ENCODE measurements at regions not wholly inside any gene's neighbourhood (a gene's known extent, or its start where the extent isn't known, plus 50 kb on each side); places are given as distances from the start of the nearest gene placed in this dataset.

DNA sequence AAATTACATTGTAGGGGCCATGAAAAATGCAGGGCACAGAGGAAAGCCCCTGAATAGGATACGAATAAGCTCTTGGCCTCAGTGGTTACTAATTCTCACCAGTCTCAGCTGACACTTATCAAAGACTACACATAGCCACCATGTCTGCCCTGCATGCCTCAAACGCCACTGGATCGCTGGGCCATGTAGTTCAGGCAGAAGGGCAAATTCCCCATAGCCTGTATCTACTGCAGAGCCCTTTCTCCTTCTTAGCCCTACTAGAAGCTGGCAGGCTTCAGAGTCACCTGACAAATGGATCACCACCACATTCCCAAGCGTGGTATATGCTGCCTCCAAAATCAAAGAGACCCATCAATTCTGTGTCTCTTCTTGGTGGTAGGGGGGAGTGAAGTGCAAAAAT, 177.4 kb downstream of the MINAR1 start:
- TF ChIP-seq, protein P1, sequence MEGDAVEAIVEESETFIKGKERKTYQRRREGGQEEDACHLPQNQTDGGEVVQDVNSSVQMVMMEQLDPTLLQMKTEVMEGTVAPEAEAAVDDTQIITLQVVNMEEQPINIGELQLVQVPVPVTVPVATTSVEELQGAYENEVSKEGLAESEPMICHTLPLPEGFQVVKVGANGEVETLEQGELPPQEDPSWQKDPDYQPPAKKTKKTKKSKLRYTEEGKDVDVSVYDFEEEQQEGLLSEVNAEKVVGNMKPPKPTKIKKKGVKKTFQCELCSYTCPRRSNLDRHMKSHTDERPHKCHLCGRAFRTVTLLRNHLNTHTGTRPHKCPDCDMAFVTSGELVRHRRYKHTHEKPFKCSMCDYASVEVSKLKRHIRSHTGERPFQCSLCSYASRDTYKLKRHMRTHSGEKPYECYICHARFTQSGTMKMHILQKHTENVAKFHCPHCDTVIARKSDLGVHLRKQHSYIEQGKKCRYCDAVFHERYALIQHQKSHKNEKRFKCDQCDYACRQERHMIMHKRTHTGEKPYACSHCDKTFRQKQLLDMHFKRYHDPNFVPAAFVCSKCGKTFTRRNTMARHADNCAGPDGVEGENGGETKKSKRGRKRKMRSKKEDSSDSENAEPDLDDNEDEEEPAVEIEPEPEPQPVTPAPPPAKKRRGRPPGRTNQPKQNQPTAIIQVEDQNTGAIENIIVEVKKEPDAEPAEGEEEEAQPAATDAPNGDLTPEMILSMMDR (IDR thresholded peaks at IDR 0.05 in 8 of 11, conservative IDR thresholded peaks at IDR 0.05 in 3 of 11) = no peak
- no peak for TF ChIP-seq POLR2AphosphoS5 (IDR thresholded peaks at IDR 0.05)
- no peak for TF ChIP-seq POLR2A (IDR thresholded peaks at IDR 0.05)
